H1 (cell line): ENCODE measurements at regions not wholly inside any gene's neighbourhood (a gene's known extent, or its start where the extent isn't known, plus 50 kb on each side); places are given as distances from the start of the nearest gene placed in this dataset.

Source experiments
- CTCF ChIA-PET: fragments of 300-600 bp; sonication (Branson Sonifier 250); formaldehyde crosslinking; loops from one replicate; lab custom pipeline; 2021; ENCODE audit not compliant: partially characterized antibody; lab: Charles Lee
- POLR2A ChIA-PET: fragments of 300-600 bp; sonication (Branson Sonifier 250); formaldehyde crosslinking; loops from one replicate; lab custom pipeline; 2021; ENCODE audit warnings: inconsistent platforms; ENCODE audit not compliant: partially characterized antibody; lab: Charles Lee
- DNase-seq, 2 experiments: peaks; one replicate each; pipeline versions ENCODE4 v3.0.0 to v3.0.0-alpha.2; 2010 to 2022; ENCODE audit warnings: low spot score in 2 of 2, low read depth in 1 of 2, mixed read lengths in 1 of 2
- FAIRE-seq: peaks from 2 replicates; lab custom pipeline; 2011; peaks lifted over from hg19 to GRCh38; lab: Jason Lieb, UNC
- H2AFZ ChIP-seq: 2 replicates; pipeline ENCODE4 v1.8.1; 2012; ENCODE audit warnings: low read length, inconsistent platforms
- H2AK5ac ChIP-seq: 2 replicates; pipeline ENCODE4 v1.6.1; 2013; ENCODE audit warnings: low read depth, low read length
- H2BK120ac ChIP-seq: replicated peaks from 2 replicates; pipeline ENCODE3; 2013; ENCODE audit warnings: low read depth, low read length, inconsistent platforms
- H2BK12ac ChIP-seq: 2 replicates; pipeline ENCODE4 v1.6.1; 2013; ENCODE audit warnings: low read depth, low read length
- H2BK15ac ChIP-seq: 2 replicates; pipeline ENCODE4 v1.6.1; 2013; ENCODE audit warnings: low read length
- H2BK20ac ChIP-seq: 2 replicates; pipeline ENCODE4 v1.6.1; 2013; ENCODE audit warnings: low read length
- H2BK5ac ChIP-seq: 2 replicates; pipeline ENCODE4 v1.6.1; 2013; ENCODE audit warnings: low read depth, low read length
- H3K14ac ChIP-seq: 2 replicates; pipeline ENCODE4 v1.6.1; 2013; ENCODE audit warnings: inconsistent platforms; ENCODE audit not compliant: insufficient read length
- H3K18ac ChIP-seq: 2 replicates; pipeline ENCODE4 v1.6.1; 2013; ENCODE audit warnings: low read length; ENCODE audit errors: extremely low read depth
- H3K23ac ChIP-seq: 2 replicates; pipeline ENCODE4 v1.6.1; 2013; ENCODE audit warnings: inconsistent platforms; ENCODE audit not compliant: insufficient read length
- H3K23me2 ChIP-seq: 2 replicates; pipeline ENCODE4 v1.6.1; 2013; ENCODE audit warnings: low read depth, low read length
- H3K27ac ChIP-seq: 2 replicates; pipeline ENCODE4 v1.6.1; 2011; ENCODE audit warnings: low read depth, low read length, inconsistent platforms
- H3K27me3 ChIP-seq, 4 experiments: replicated peaks in 1 of 4; 1 replicate in 1 of 4; 2 replicates in 3 of 4; pipeline versions ENCODE4 v1.6.1 to v1.8.1; 2011 to 2013; ENCODE audit warnings: low read length in 3 of 4, mild to moderate bottlenecking in 3 of 4, inconsistent platforms in 2 of 4, mixed read lengths in 2 of 4, moderate library complexity in 1 of 4; ENCODE audit not compliant: control insufficient read depth in 3 of 4, insufficient read depth in 3 of 4; ENCODE audit errors: extremely low read depth in 1 of 4
- H3K36me3 ChIP-seq, 4 experiments: 2 replicates each; pipeline versions ENCODE4 v1.6.1 to v1.8.1; 2011 to 2013; ENCODE audit warnings: mild to moderate bottlenecking in 4 of 4, low read length in 3 of 4, moderate library complexity in 2 of 4, control low read depth in 1 of 4, inconsistent platforms in 1 of 4; ENCODE audit not compliant: insufficient read depth in 4 of 4, control insufficient read depth in 2 of 4
- H3K4ac ChIP-seq: replicated peaks from 2 replicates; pipeline ENCODE3; 2013; ENCODE audit warnings: low read length, low read depth, mixed read lengths, inconsistent platforms; ENCODE audit not compliant: insufficient read length
- H3K4me1 ChIP-seq, 4 experiments: replicated peaks in 1 of 4; 1 replicate in 1 of 4; 2 replicates in 3 of 4; pipeline versions ENCODE4 v1.6.1 to v1.8.1; 2011 to 2013; ENCODE audit warnings: low read length in 3 of 4, inconsistent platforms in 2 of 4, mixed read lengths in 1 of 4; ENCODE audit not compliant: insufficient read depth in 4 of 4, control insufficient read depth in 3 of 4
- H3K4me2 ChIP-seq, 2 experiments: 2 replicates each; pipeline versions ENCODE4 v1.6.1 to v1.8.1; 2011 to 2013; ENCODE audit warnings: low read depth in 2 of 2, low read length in 2 of 2, control low read depth in 1 of 2, inconsistent platforms in 1 of 2, mild to moderate bottlenecking in 1 of 2; ENCODE audit not compliant: insufficient read depth in 1 of 2
- H3K4me3 ChIP-seq, 4 experiments: fragments of 200-600, 300-600 bp in 1 of 4; sonication (generic), shearing (Covaris generic), sonication (Bioruptor Twin) in 1 of 4; 2 replicates each; pipeline versions ENCODE4 v1.5.1 to v1.8.1; 2011 to 2016; ENCODE audit warnings: low read length in 4 of 4, low read depth in 3 of 4, control low read depth in 2 of 4, inconsistent platforms in 2 of 4, mild to moderate bottlenecking in 2 of 4, mixed read lengths in 1 of 4, moderate library complexity in 1 of 4; ENCODE audit not compliant: insufficient read depth in 2 of 4; ENCODE audit errors: extremely low read depth in 1 of 4
- H3K56ac ChIP-seq: replicated peaks from 2 replicates; pipeline ENCODE3; 2013; ENCODE audit warnings: low read depth, mild to moderate bottlenecking, mixed read lengths, low read length, inconsistent platforms; ENCODE audit not compliant: insufficient read length
- H3K79me1 ChIP-seq: 2 replicates; pipeline ENCODE4 v1.6.1; 2013; ENCODE audit warnings: low read depth, low read length, control low read depth
- H3K79me2 ChIP-seq, 2 experiments: 2 replicates each; pipeline versions ENCODE4 v1.6.1 to v1.8.1; 2012 to 2013; ENCODE audit warnings: low read length in 2 of 2, mild to moderate bottlenecking in 2 of 2, inconsistent platforms in 1 of 2; ENCODE audit not compliant: insufficient read depth in 2 of 2, control insufficient read depth in 1 of 2
- H3K9ac ChIP-seq, 4 experiments: replicated peaks in 1 of 4; 1 replicate in 1 of 4; 2 replicates in 3 of 4; pipeline versions ENCODE4 v1.6.1 to v1.8.1; 2011 to 2013; ENCODE audit warnings: low read depth in 3 of 4, low read length in 3 of 4, control low read depth in 2 of 4, mild to moderate bottlenecking in 2 of 4, moderate library complexity in 2 of 4, inconsistent platforms in 1 of 4; ENCODE audit errors: extremely low read depth in 1 of 4
- H3K9me3 ChIP-seq, 2 experiments: 2 replicates each; pipeline versions ENCODE4 v1.6.1 to v1.8.1; 2012 to 2013; ENCODE audit warnings: mild to moderate bottlenecking in 2 of 2, moderate library complexity in 2 of 2, control low read depth in 1 of 2, inconsistent platforms in 1 of 2, low read depth in 1 of 2, low read length in 1 of 2, mixed read lengths in 1 of 2; ENCODE audit not compliant: insufficient read depth in 2 of 2
- H4K20me1 ChIP-seq, 2 experiments: replicated peaks in 1 of 2; 2 replicates each; pipeline versions ENCODE3 to v1.8.1; 2011 to 2013; ENCODE audit warnings: inconsistent platforms in 2 of 2, low read length in 2 of 2, mild to moderate bottlenecking in 1 of 2; ENCODE audit not compliant: insufficient read depth in 2 of 2, control insufficient read depth in 1 of 2
- H4K5ac ChIP-seq: 2 replicates; pipeline ENCODE4 v1.6.1; 2013; ENCODE audit warnings: low read length, low read depth, mixed read lengths, inconsistent platforms; ENCODE audit not compliant: insufficient read length
- H4K8ac ChIP-seq: 2 replicates; pipeline ENCODE4 v1.8.0; 2013; ENCODE audit warnings: mild to moderate bottlenecking, moderate library complexity, low read length, inconsistent platforms; ENCODE audit not compliant: insufficient read depth; ENCODE audit errors: extremely low read depth
- H4K91ac ChIP-seq: replicated peaks from 2 replicates; pipeline ENCODE3; 2013; ENCODE audit warnings: low read length, mixed read lengths, inconsistent platforms; ENCODE audit not compliant: insufficient read length
- EGR1 ChIP-seq: IDR thresholded peaks from 2 replicates; pipeline ENCODE4 v1.6.1; 2011; ENCODE audit warnings: low read depth, low read length, borderline replicate concordance
- EZH2 ChIP-seq: fragments of 200-600 bp; sonication (generic); IDR thresholded peaks from 2 replicates; pipeline ENCODE4 v1.7.1; 2012; ENCODE audit warnings: low read depth, mild to moderate bottlenecking, moderate library complexity, low read length, inconsistent platforms; ENCODE audit not compliant: severe bottlenecking
- GABPA ChIP-seq: IDR thresholded peaks from 2 replicates; pipeline ENCODE4 v1.6.1; 2011; ENCODE audit warnings: mild to moderate bottlenecking, low read length, moderate library complexity, borderline replicate concordance; ENCODE audit not compliant: insufficient read depth
- JUND ChIP-seq: IDR thresholded peaks from 2 replicates; pipeline ENCODE4 v1.6.1; 2011; ENCODE audit warnings: mild to moderate bottlenecking, improper control_type of control experiment, low read length
- NANOG ChIP-seq: IDR thresholded peaks from 2 replicates; pipeline ENCODE4 v1.6.1; 2011; ENCODE audit warnings: low read length, low read depth, mild to moderate bottlenecking, inconsistent platforms; ENCODE audit not compliant: insufficient read depth, poor library complexity, severe bottlenecking
- PHF8 ChIP-seq: fragments of 200-600 bp; sonication (generic); conservative IDR thresholded peaks from 2 replicates; pipeline ENCODE4 v1.7.1; 2012; ENCODE audit warnings: low read depth, mild to moderate bottlenecking, inconsistent platforms, low read length, moderate library complexity
- RBBP5 ChIP-seq: IDR thresholded peaks from 2 replicates; pipeline ENCODE4 v1.7.1; 2012; ENCODE audit warnings: low read depth, mild to moderate bottlenecking, inconsistent platforms, low read length, moderate library complexity, borderline replicate concordance
- RNF2 ChIP-seq: fragments of 200-900, 300-1000 bp; sonication (generic); IDR thresholded peaks from 2 replicates; pipeline ENCODE4 v1.7.1; 2016; ENCODE audit warnings: borderline replicate concordance, low read depth, mild to moderate bottlenecking, antibody characterized with exemption, low read length; ENCODE audit not compliant: poor library complexity, severe bottlenecking; ENCODE audit errors: missing control alignments
- SP2 ChIP-seq: IDR thresholded peaks from 2 replicates; pipeline ENCODE4 v1.6.1; 2012; ENCODE audit warnings: mild to moderate bottlenecking, low read length, inconsistent platforms
- SRF ChIP-seq: IDR thresholded peaks from 2 replicates; pipeline ENCODE4 v1.6.1; 2011; ENCODE audit warnings: mild to moderate bottlenecking, low read depth, low read length, moderate library complexity
- TAF1 ChIP-seq: IDR thresholded peaks from 2 replicates; pipeline ENCODE4 v1.6.1; 2011; ENCODE audit warnings: mild to moderate bottlenecking, low read depth, low read length
- YY1 ChIP-seq: IDR thresholded peaks from 2 replicates; pipeline ENCODE4 v1.6.1; 2011; ENCODE audit warnings: low read depth, mild to moderate bottlenecking, low read length
- WGBS, 2 experiments: shearing (Covaris generic) in 1 of 2; methylation state at CpG; one replicate each; pipeline versions ENCODE4 v1.1.6 to v1.1.7; 2013 to 2015; ENCODE audit warnings: low lambda C conversion rate in 2 of 2, mixed read lengths in 2 of 2, inconsistent platforms in 1 of 2, low coverage in 1 of 2, missing lambda C conversion rate in 1 of 2; ENCODE audit not compliant: insufficient replicate concordance in 2 of 2, insufficient coverage in 1 of 2, insufficient read length in 1 of 2; ENCODE audit errors: extremely low coverage in 1 of 2, missing lambda C conversion rate in 1 of 2; 5-methylcytosine and 5-hydroxymethylcytosine counted together

DNA sequence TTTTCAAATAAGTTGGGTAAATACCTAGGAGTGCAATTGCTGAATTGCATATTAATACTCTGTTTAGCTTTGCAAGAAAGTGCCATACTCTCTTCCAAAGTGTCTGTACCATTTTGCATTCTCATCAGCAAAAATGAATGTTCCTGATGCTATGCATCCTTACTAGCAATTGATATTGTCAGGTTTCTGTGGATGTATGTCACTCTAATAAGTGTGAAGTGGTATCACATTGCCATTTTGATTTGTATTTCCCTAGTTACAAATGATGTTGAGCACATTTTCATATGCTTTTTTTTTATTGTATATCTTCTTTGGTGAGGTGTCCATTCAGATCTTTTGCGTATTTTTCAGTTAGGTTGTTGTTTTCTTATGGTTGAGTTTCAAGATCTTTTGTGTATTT, 230.4 kb upstream of the MAGI2 start:
- Histone ChIP-seq H4K8ac (no peak overlapping the region), H3K14ac (no peak overlapping the region), H2BK12ac (no peak overlapping the region), H2BK20ac (no peak overlapping the region), H3K4me3 (no peak overlapping the region)
- WGBS, 2 experiments = 86% methylated on average over 1 of the region's 1 CpG; no CpG with 5 or more reads in 1 of the 2 experiments
- FAIRE-seq = no peak
- TF ChIP-seq SRF (no peak), JUND (no peak), EGR1 (no peak), RNF2 (no peak), TAF1 (no peak), PHF8 (no peak), NANOG (no peak), EZH2 (no peak), SP2 (no peak), GABPA (no peak), YY1 (no peak), RBBP5 (no peak)
- TF ChIP-seq, all 59 proteins: peak for 0
- H3K4ac ChIP-seq = no peak overlapping the region
- H4K5ac ChIP-seq = no peak overlapping the region
- H3K23me2 ChIP-seq = no peaks in the 10 kb centered on the region; the same call in 1 of the 2 replicates
- H2BK15ac ChIP-seq = no peak overlapping the region
- ChIA-PET CTCF (no interaction called here), POLR2A (no interaction called here)
- H3K23ac ChIP-seq = no peak overlapping the region
- no peak overlapping the region for H2BK5ac ChIP-seq
- H3K27me3 ChIP-seq = no peaks in the 10 kb centered on the region
- H3K27ac ChIP-seq = no peak overlapping the region
- no peaks in the 10 kb centered on the region for H4K20me1 ChIP-seq
- no peak for DNase-seq
- H3K4me1 ChIP-seq = no peaks in the 10 kb centered on the region
- no peak overlapping the region for H2AFZ ChIP-seq
- H3K56ac ChIP-seq = no peak overlapping the region
- H2AK5ac ChIP-seq = no peak overlapping the region
- H3K79me2 ChIP-seq = no peaks in the 10 kb centered on the region
- no peak overlapping the region for H4K91ac ChIP-seq
- H3K18ac ChIP-seq = no peak overlapping the region
- no peak overlapping the region for H2BK120ac ChIP-seq
- H3K79me1 ChIP-seq = no peaks in the 10 kb centered on the region
- H3K9ac ChIP-seq = no peak overlapping the region
- H3K36me3 ChIP-seq = no peaks in the 10 kb centered on the region
- H3K4me2 ChIP-seq = no peak overlapping the region
- H3K9me3 ChIP-seq = no peaks in the 10 kb centered on the region
